HEK293 (cell line): ENCODE measurements at regions not wholly inside any gene's neighbourhood (a gene's known extent, or its start where the extent isn't known, plus 50 kb on each side); places are given as distances from the start of the nearest gene placed in this dataset.

Source experiments
- EGR2 ChIP-seq: fragments of 450-650 bp; formaldehyde crosslinking; IDR thresholded peaks from 2 replicates; pipeline ENCODE4 v1.5.1; 2016; ENCODE audit warnings: low read depth, missing biosample characterization, missing genetic modification characterization
- PRDM10 ChIP-seq: fragments of 450-650 bp; formaldehyde crosslinking; IDR thresholded peaks from 2 replicates; pipeline ENCODE4 v1.5.1; 2016; ENCODE audit warnings: missing biosample characterization, missing genetic modification characterization
- YY2 ChIP-seq: fragments of 450-650 bp; formaldehyde crosslinking; IDR thresholded peaks from 2 replicates; pipeline ENCODE4 v1.5.1; 2016; ENCODE audit warnings: missing biosample characterization, missing genetic modification characterization
- ZNF169 ChIP-seq: fragments of 450-650 bp; formaldehyde crosslinking; IDR thresholded peaks from 2 replicates; pipeline ENCODE4 v1.5.1; 2016; ENCODE audit warnings: missing biosample characterization, missing genetic modification characterization
- ZNF23 ChIP-seq: fragments of 450-650 bp; formaldehyde crosslinking; IDR thresholded peaks from 2 replicates; pipeline ENCODE4 v1.5.1; 2016; ENCODE audit warnings: missing biosample characterization, missing genetic modification characterization, borderline replicate concordance
- ZNF518A ChIP-seq: fragments of 450-650 bp; formaldehyde crosslinking; conservative IDR thresholded peaks from 2 replicates; pipeline ENCODE4 v1.5.1; 2016; ENCODE audit warnings: low read depth, missing biosample characterization, missing genetic modification characterization
- ZNF530 ChIP-seq: fragments of 450-650 bp; formaldehyde crosslinking; IDR thresholded peaks from 2 replicates; pipeline ENCODE4 v1.5.1; 2016; ENCODE audit warnings: low read depth, missing biosample characterization, missing genetic modification characterization
- ZNF785 ChIP-seq: fragments of 450-650 bp; formaldehyde crosslinking; IDR thresholded peaks from 2 replicates; pipeline ENCODE4 v1.5.1; 2016; ENCODE audit warnings: missing biosample characterization, missing genetic modification characterization

GRCh38 chr7:142365410-142365842 lies 107.6 kb upstream of the PRSS58 start:
- TF ChIP-seq ZNF530 (tag by site-specific recombination) (no peak), ZNF518A (no peak), YY2 (no peak), ZNF785 (tag by site-specific recombination) (no peak), EGR2 (tag by site-specific recombination) (no peak), ZNF23 (tag by site-specific recombination) (no peak), ZNF169 (tag by site-specific recombination) (no peak), PRDM10 (tag by site-specific recombination) (no peak)
